HepG2 (cell line): ENCODE measurements at regions not wholly inside any gene's neighbourhood (a gene's known extent, or its start where the extent isn't known, plus 50 kb on each side); places are given as distances from the start of the nearest gene placed in this dataset.

Source experiments
- ATM ChIP-seq: fragments of 450-650 bp; IDR thresholded peaks from 2 replicates; pipeline ENCODE4 v1.7.1; 2017; ENCODE audit warnings: mild to moderate bottlenecking, borderline replicate concordance
- CENPX ChIP-seq: sonication (generic); formaldehyde crosslinking; IDR thresholded peaks from 2 replicates; pipeline ENCODE4 v1.9.0; 2021; ENCODE audit warnings: mild to moderate bottlenecking, missing genetic modification reagents, moderate library complexity
- DRAP1 ChIP-seq: IDR thresholded peaks from 2 replicates; pipeline ENCODE4 v1.6.1; 2016; ENCODE audit warnings: missing genetic modification reagents, missing compliant biosample characterization
- FOXK1 ChIP-seq: sonication (generic); formaldehyde crosslinking; IDR thresholded peaks from 2 replicates; pipeline ENCODE4 v1.4.0; 2020; ENCODE audit warnings: low read depth, missing genetic modification reagents, borderline replicate concordance
- HNF4G ChIP-seq, 2 experiments: sonication (generic) in 1 of 2; formaldehyde crosslinking in 1 of 2; IDR thresholded peaks; 2 replicates each; pipeline versions ENCODE4 v1.4.0 to v1.6.1; 2011 to 2020; ENCODE audit warnings: borderline replicate concordance in 2 of 2, low read depth in 2 of 2, mild to moderate bottlenecking in 2 of 2, low read length in 1 of 2, missing genetic modification reagents in 1 of 2, moderate library complexity in 1 of 2
- KDM5A ChIP-seq: fragments of 200-600 bp; sonication (generic); IDR thresholded peaks from 2 replicates; pipeline ENCODE4 v1.7.0; 2018; ENCODE audit warnings: antibody characterized with exemption, mild to moderate bottlenecking, low read length, borderline replicate concordance
- MAFG ChIP-seq: sonication (generic); formaldehyde crosslinking; IDR thresholded peaks from 2 replicates; pipeline ENCODE4 v1.5.1; 2020; ENCODE audit warnings: mild to moderate bottlenecking, missing genetic modification reagents
- REXO4 ChIP-seq: sonication (generic); formaldehyde crosslinking; IDR thresholded peaks from 2 replicates; pipeline ENCODE4 v1.8.0; 2022; ENCODE audit warnings: missing genetic modification reagents, mild to moderate bottlenecking, borderline replicate concordance
- SKI ChIP-seq: fragments of 450-650 bp; IDR thresholded peaks from one replicate; pipeline ENCODE4 v1.6.1; 2018; ENCODE audit warnings: mild to moderate bottlenecking; ENCODE audit not compliant: partially characterized antibody
- SMAD1 ChIP-seq: sonication (generic); formaldehyde crosslinking; IDR thresholded peaks from 2 replicates; pipeline ENCODE4 v1.4.0; 2020; ENCODE audit warnings: missing genetic modification reagents, low read depth, mild to moderate bottlenecking, borderline replicate concordance
- SNAPC2 ChIP-seq: sonication (generic); formaldehyde crosslinking; IDR thresholded peaks from 2 replicates; pipeline ENCODE4 v1.8.1; 2022; ENCODE audit warnings: mild to moderate bottlenecking, missing genetic modification reagents
- STAT6 ChIP-seq: sonication (generic); formaldehyde crosslinking; IDR thresholded peaks from 2 replicates; pipeline ENCODE4 v1.4.0; 2020; ENCODE audit warnings: missing genetic modification reagents, mild to moderate bottlenecking, borderline replicate concordance
- TIGD3 ChIP-seq: sonication (generic); formaldehyde crosslinking; IDR thresholded peaks from 2 replicates; pipeline ENCODE4 v1.5.1; 2020; ENCODE audit warnings: mild to moderate bottlenecking, missing genetic modification reagents, borderline replicate concordance
- TSC22D2 ChIP-seq: sonication (generic); formaldehyde crosslinking; IDR thresholded peaks from 2 replicates; pipeline ENCODE4 v1.5.1; 2020; ENCODE audit warnings: missing genetic modification reagents, mild to moderate bottlenecking, borderline replicate concordance
- ZBTB10 ChIP-seq: sonication (generic); formaldehyde crosslinking; IDR thresholded peaks from 2 replicates; pipeline ENCODE4 v1.4.0; 2020; ENCODE audit warnings: missing genetic modification reagents, borderline replicate concordance
- ZNF292 ChIP-seq: sonication (generic); formaldehyde crosslinking; IDR thresholded peaks from 2 replicates; pipeline ENCODE4 v1.8.1; 2022; ENCODE audit warnings: mild to moderate bottlenecking, low read depth, missing genetic modification reagents, borderline replicate concordance
- ZNF776 ChIP-seq: sonication (generic); formaldehyde crosslinking; IDR thresholded peaks from 2 replicates; pipeline ENCODE4 v1.4.0; 2020; ENCODE audit warnings: mild to moderate bottlenecking, missing genetic modification reagents
- ZSCAN25 ChIP-seq: sonication (generic); formaldehyde crosslinking; IDR thresholded peaks from 2 replicates; pipeline ENCODE4 v1.8.0; 2022; ENCODE audit warnings: mild to moderate bottlenecking, missing genetic modification reagents
- TF ChIP-seq, protein P1 (sequence below): IDR thresholded peaks from 2 replicates; pipeline ENCODE4 v1.6.1; 2012; ENCODE audit warnings: low read depth, low read length, improper control_type of control experiment

DNA sequence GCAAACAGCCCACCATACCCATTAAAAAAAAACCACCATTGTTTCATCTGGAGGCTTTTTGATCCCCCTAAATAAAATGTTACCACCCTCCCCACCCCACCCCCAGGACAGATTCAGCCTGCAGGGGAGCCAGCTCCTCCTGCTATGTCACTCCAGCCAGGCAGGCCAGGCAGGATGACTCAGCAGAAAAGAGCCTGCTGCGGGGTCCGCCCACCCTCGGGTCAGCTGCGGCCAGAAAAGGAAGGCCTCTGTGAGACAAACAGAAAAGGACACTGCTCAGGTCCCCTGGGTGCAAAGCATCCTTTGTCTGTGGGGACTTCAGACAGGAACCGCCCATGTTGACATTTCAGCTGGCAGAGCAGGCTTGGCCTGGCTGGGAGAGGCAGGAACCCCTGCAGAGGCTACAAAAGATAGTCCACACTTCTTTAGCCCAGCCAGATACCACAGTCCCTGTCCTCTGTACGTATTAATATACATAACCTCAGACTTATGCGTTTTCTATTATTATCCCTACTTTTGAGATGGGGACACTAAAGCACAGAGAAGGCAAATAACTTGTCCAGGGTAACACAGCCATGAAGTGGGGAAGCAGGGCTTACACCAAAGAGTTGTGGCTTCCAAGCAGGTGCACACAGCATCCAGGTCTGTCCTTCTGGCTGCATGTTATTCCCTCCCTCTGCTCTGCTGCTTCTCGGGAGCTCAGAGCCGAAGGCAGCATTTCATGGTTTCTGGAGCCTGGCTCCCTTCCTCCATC is 147.7 kb downstream of the CPEB2 start (continued):
- TF ChIP-seq STAT6 (CRISPR knock-in tag) = no peak
- TF ChIP-seq SNAPC2 (CRISPR knock-in tag) = no peak
- TF ChIP-seq DRAP1 (CRISPR knock-in tag) = no peak
- TF ChIP-seq, protein P1, sequence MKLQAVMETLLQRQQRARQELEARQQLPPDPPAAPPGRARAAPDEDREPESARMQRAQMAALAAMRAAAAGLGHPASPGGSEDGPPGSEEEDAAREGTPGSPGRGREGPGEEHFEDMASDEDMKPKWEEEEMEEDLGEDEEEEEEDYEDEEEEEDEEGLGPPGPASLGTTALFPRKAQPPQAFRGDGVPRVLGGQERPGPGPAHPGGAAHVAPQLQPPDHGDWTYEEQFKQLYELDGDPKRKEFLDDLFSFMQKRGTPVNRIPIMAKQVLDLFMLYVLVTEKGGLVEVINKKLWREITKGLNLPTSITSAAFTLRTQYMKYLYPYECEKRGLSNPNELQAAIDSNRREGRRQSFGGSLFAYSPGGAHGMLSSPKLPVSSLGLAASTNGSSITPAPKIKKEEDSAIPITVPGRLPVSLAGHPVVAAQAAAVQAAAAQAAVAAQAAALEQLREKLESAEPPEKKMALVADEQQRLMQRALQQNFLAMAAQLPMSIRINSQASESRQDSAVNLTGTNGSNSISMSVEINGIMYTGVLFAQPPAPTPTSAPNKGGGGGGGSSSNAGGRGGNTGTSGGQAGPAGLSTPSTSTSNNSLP = no peak
- no peak for TF ChIP-seq ATM
- no peak; the same call in 1 of the 2 replicates for TF ChIP-seq HNF4G (IDR thresholded peaks at IDR 0.05; ENCODE audit: borderline replicate concordance, low read depth, low read length)
- TF ChIP-seq HNF4G (CRISPR knock-in tag; IDR thresholded peaks at IDR 0.05; ENCODE audit: borderline replicate concordance, low read depth) = no peak
- TF ChIP-seq KDM5A = no peak
- TF ChIP-seq MAFG (CRISPR knock-in tag) = peak; percentile 98
- peak; percentile 74; the same call in 1 of the 2 replicates for TF ChIP-seq FOXK1 (CRISPR knock-in tag)
- no peak for TF ChIP-seq TSC22D2 (CRISPR knock-in tag)
- peak; percentile 81; the same call in 1 of the 2 replicates for TF ChIP-seq ZNF292 (CRISPR knock-in tag)
- peak; percentile 70 for TF ChIP-seq SKI
- TF ChIP-seq REXO4 (CRISPR knock-in tag) = no peak
- no peak for TF ChIP-seq ZSCAN25 (CRISPR knock-in tag)
- TF ChIP-seq ZBTB10 (CRISPR knock-in tag) = no peak
- no peak for TF ChIP-seq ZNF776
- TF ChIP-seq SMAD1 (CRISPR knock-in tag) = no peak
- no peak for TF ChIP-seq TIGD3 (CRISPR knock-in tag)
- no peak for TF ChIP-seq CENPX (CRISPR knock-in tag)
